Neural progenitor cell (in vitro differentiated cells): ENCODE measurements at regions not wholly inside any gene's neighbourhood (a gene's known extent, or its start where the extent isn't known, plus 50 kb on each side); places are given as distances from the start of the nearest gene placed in this dataset.

Experiments used
- DNase-seq: peaks from one replicate; pipeline ENCODE4 v3.0.0-alpha.2; 2016; ENCODE audit warnings: low spot score
- H2AFZ ChIP-seq: fragments of 200-600 bp; sonication (generic); replicated peaks from 2 replicates; pipeline ENCODE4 v1.6.1; 2016; ENCODE audit warnings: antibody characterized with exemption
- H3F3A ChIP-seq: fragments of 200-600 bp; sonication (generic); 2 replicates; pipeline ENCODE4 v1.6.1; 2016; ENCODE audit warnings: antibody characterized with exemption, low read depth
- H3K27ac ChIP-seq: fragments of 200-600 bp; sonication (generic); 2 replicates; pipeline ENCODE4 v1.5.1; 2016; ENCODE audit warnings: mild to moderate bottlenecking
- H3K27me3 ChIP-seq: fragments of 200-600 bp; sonication (generic); 2 replicates; pipeline ENCODE4 v1.6.1; 2016; ENCODE audit warnings: mild to moderate bottlenecking, moderate library complexity
- H3K36me3 ChIP-seq: fragments of 200-600 bp; sonication (generic); 2 replicates; pipeline ENCODE4 v1.5.1; 2016
- H3K4me1 ChIP-seq: fragments of 200-600 bp; sonication (generic); 2 replicates; pipeline ENCODE4 v1.6.1; 2016; ENCODE audit warnings: mixed run types
- H3K4me2 ChIP-seq: fragments of 200-600 bp; sonication (generic); 2 replicates; pipeline ENCODE4 v1.6.1; 2016
- H3K4me3 ChIP-seq: fragments of 200-600 bp; sonication (generic); 2 replicates; pipeline ENCODE4 v1.5.1; 2016
- H3K79me2 ChIP-seq: fragments of 200-600 bp; sonication (generic); 2 replicates; pipeline ENCODE4 v1.6.1; 2016; ENCODE audit warnings: low read depth
- H3K9ac ChIP-seq: fragments of 200-600 bp; sonication (generic); 2 replicates; pipeline ENCODE4 v1.6.1; 2016
- H3K9me3 ChIP-seq: fragments of 200-600 bp; sonication (generic); 2 replicates; pipeline ENCODE4 v1.5.1; 2016; ENCODE audit warnings: low read depth
- H4K20me1 ChIP-seq: fragments of 200-600 bp; sonication (generic); 2 replicates; pipeline ENCODE4 v1.6.1; 2016; ENCODE audit warnings: low read depth
- H3K27ac Mint-ChIP-seq: 3 replicates; pipeline ENCODE4 v1.8.0; 2021; ENCODE audit warnings: mixed read lengths
- H3K27me3 Mint-ChIP-seq: 2 replicates; pipeline ENCODE4 v1.8.0; 2022; ENCODE audit warnings: low read depth, mild to moderate bottlenecking, inconsistent platforms, moderate library complexity, mixed read lengths; ENCODE audit not compliant: insufficient read depth
- H3K36me3 Mint-ChIP-seq: 3 replicates; pipeline ENCODE4 v1.8.0; 2021; ENCODE audit warnings: mixed read lengths
- H3K4me1 Mint-ChIP-seq: 3 replicates; pipeline ENCODE4 v1.8.0; 2021; ENCODE audit warnings: mixed read lengths
- H3K4me3 Mint-ChIP-seq: 3 replicates; pipeline ENCODE4 v1.8.0; 2021; ENCODE audit warnings: mild to moderate bottlenecking, moderate library complexity, mixed read lengths
- H3K9me3 Mint-ChIP-seq: 3 replicates; pipeline ENCODE4 v1.8.0; 2020; ENCODE audit warnings: mixed read lengths
- CTCF ChIP-seq: fragments of 200-600 bp; sonication (generic); IDR thresholded peaks from 2 replicates; pipeline ENCODE4 v1.5.1; 2017; ENCODE audit warnings: antibody characterized with exemption, mild to moderate bottlenecking
- EZH2 ChIP-seq: fragments of 200-600 bp; sonication (generic); IDR thresholded peaks from 2 replicates; pipeline ENCODE4 v1.6.1; 2017; ENCODE audit warnings: antibody characterized with exemption, mild to moderate bottlenecking, moderate library complexity
- EZH2phosphoT487 ChIP-seq: fragments of 200-600 bp; sonication (generic); IDR thresholded peaks from 2 replicates; pipeline ENCODE4 v1.6.1; 2017; ENCODE audit warnings: antibody characterized with exemption

- Histone ChIP-seq H3K4me1 (no peaks in the 10 kb centered on the region), H2AFZ (no peak overlapping the region), H3K9me3 (no peaks in the 10 kb centered on the region), H3K4me2 (no peak overlapping the region), H4K20me1 (no peaks in the 10 kb centered on the region), H3F3A (no peaks in the 10 kb centered on the region), H3K9ac (no peak overlapping the region), H3K27ac (no peak overlapping the region), H3K36me3 (no peaks in the 10 kb centered on the region), H3K27me3 (no peaks in the 10 kb centered on the region), H3K4me3 (no peak overlapping the region), H3K79me2 (no peaks in the 10 kb centered on the region)
- DNase-seq = no peak
- H3K27me3 Mint-ChIP-seq = no peaks in the 10 kb centered on the region
- no peak for TF ChIP-seq CTCF
- H3K36me3 Mint-ChIP-seq = no peaks in the 10 kb centered on the region
- no peak overlapping the region for H3K4me3 Mint-ChIP-seq
- H3K9me3 Mint-ChIP-seq = no peaks in the 10 kb centered on the region
- no peak overlapping the region for H3K27ac Mint-ChIP-seq
- no peaks in the 10 kb centered on the region for H3K4me1 Mint-ChIP-seq
These were observed 199.1 kb downstream of the INSC start for GRCh38 chr11:15313862-15314261.

- H3K9ac ChIP-seq = no peak overlapping the region
- no peak overlapping the region for H2AFZ ChIP-seq
- Mint-ChIP-seq H3K36me3 (no peaks in the 10 kb centered on the region), H3K4me1 (no peaks in the 10 kb centered on the region), H3K4me3 (no peak overlapping the region), H3K27me3 (no peaks in the 10 kb centered on the region), H3K27ac (no peak overlapping the region), H3K9me3 (no peaks in the 10 kb centered on the region)
- H3K4me3 ChIP-seq = no peak overlapping the region
- H3F3A ChIP-seq = no peaks in the 10 kb centered on the region
- H3K4me2 ChIP-seq = no peak overlapping the region
- H4K20me1 ChIP-seq = no peaks in the 10 kb centered on the region
- peaks cover 7% of the 10 kb centered on the region for H3K4me1 ChIP-seq
- H3K9me3 ChIP-seq = no peaks in the 10 kb centered on the region
- TF ChIP-seq CTCF = no peak
- no peak for TF ChIP-seq EZH2phosphoT487
- TF ChIP-seq EZH2 = no peak
- H3K79me2 ChIP-seq = no peaks in the 10 kb centered on the region
- H3K27ac ChIP-seq = no peak overlapping the region
- no peaks in the 10 kb centered on the region for H3K27me3 ChIP-seq
- no peak for DNase-seq
- H3K36me3 ChIP-seq = no peaks in the 10 kb centered on the region
These were observed 204.1 kb downstream of the INSC start for GRCh38 chr11:15318814-15319213.

GRCh38 chr11:15326520-15326919 lies 211.8 kb downstream of the INSC start:
- H3K27ac Mint-ChIP-seq = no peak overlapping the region
- H3K27me3 Mint-ChIP-seq = peaks cover 4% of the 10 kb centered on the region
- H3K9me3 Mint-ChIP-seq = no peaks in the 10 kb centered on the region
- Histone ChIP-seq H3K9ac (no peak overlapping the region), H3K27me3 (no peaks in the 10 kb centered on the region), H3K4me3 (no peak overlapping the region), H3F3A (no peaks in the 10 kb centered on the region), H3K36me3 (no peaks in the 10 kb centered on the region), H3K79me2 (no peaks in the 10 kb centered on the region), H3K4me1 (peaks cover 7% of the 10 kb centered on the region), H3K27ac (no peak overlapping the region), H3K9me3 (no peaks in the 10 kb centered on the region), H2AFZ (no peak overlapping the region), H4K20me1 (no peaks in the 10 kb centered on the region), H3K4me2 (no peak overlapping the region)
- DNase-seq = no peak
- TF ChIP-seq EZH2 (no peak), EZH2phosphoT487 (no peak), CTCF (no peak)
- H3K4me3 Mint-ChIP-seq = no peak overlapping the region
- peaks cover 5% of the 10 kb centered on the region for H3K4me1 Mint-ChIP-seq
- H3K36me3 Mint-ChIP-seq = no peaks in the 10 kb centered on the region

DNA sequence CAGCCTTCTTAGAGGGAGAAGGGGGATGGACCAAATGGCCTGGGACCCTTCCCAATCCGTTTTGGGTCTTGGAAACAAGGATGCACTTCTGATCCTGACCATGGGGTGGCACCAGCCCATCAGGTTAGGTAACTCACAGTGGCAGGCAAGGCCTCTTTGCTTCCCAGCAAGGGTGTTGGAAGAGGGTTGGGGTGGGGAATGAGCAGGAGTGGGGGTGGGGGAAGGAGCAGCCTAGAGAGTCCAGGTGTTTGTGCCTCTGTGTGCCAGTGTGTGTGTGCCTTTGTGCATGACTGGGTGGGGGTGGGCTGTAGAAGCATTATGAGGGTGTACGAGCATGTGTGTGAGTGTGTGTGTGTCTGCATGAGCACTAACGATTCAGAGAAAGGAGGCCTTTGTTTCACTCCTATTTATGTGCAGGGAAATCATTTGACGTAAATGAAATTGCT lies 213.1 kb downstream of the INSC start:
- TF ChIP-seq EZH2 (no peak), CTCF (peak; percentile 89), EZH2phosphoT487 (no peak)
- Mint-ChIP-seq H3K9me3 (no peaks in the 10 kb centered on the region), H3K4me3 (no peak overlapping the region), H3K36me3 (no peaks in the 10 kb centered on the region), H3K27me3 (peaks cover 4% of the 10 kb centered on the region), H3K4me1 (peaks cover 5% of the 10 kb centered on the region), H3K27ac (peak overlapping the region; percentile 67)
- H3K27me3 ChIP-seq = no peaks in the 10 kb centered on the region
- H3K4me2 ChIP-seq = no peak overlapping the region
- no peaks in the 10 kb centered on the region for H3K36me3 ChIP-seq
- H3K4me3 ChIP-seq = no peak overlapping the region
- no peaks in the 10 kb centered on the region for H3K79me2 ChIP-seq
- H3K9ac ChIP-seq = no peak overlapping the region
- peak; percentile 88 for DNase-seq
- peaks cover 2% of the 10 kb centered on the region for H3K4me1 ChIP-seq
- no peaks in the 10 kb centered on the region for H3F3A ChIP-seq
- H3K27ac ChIP-seq = no peak overlapping the region
- no peak overlapping the region for H2AFZ ChIP-seq
- no peaks in the 10 kb centered on the region for H4K20me1 ChIP-seq
- H3K9me3 ChIP-seq = no peaks in the 10 kb centered on the region
